Stimulated activated CD8-positive, alpha-beta memory T cell treated with anti-CD3 and anti-CD28 coated beads, Interleukin-4, amount 100 ng/mL, for 24 hours (primary cell): ENCODE measurements at regions not wholly inside any gene's neighbourhood (a gene's known extent, or its start where the extent isn't known, plus 50 kb on each side); places are given as distances from the start of the nearest gene placed in this dataset.
"Not testable (repeated sequence)": the region's sequence is repeated elsewhere in the genome, so short reads cannot be mapped to it uniquely, and the experiment has no call there.

Experiments
- DNase-seq: peaks from one replicate; pipeline ENCODE4 v3.0.0-alpha.2; 2020; ENCODE audit warnings: low read depth

DNA sequence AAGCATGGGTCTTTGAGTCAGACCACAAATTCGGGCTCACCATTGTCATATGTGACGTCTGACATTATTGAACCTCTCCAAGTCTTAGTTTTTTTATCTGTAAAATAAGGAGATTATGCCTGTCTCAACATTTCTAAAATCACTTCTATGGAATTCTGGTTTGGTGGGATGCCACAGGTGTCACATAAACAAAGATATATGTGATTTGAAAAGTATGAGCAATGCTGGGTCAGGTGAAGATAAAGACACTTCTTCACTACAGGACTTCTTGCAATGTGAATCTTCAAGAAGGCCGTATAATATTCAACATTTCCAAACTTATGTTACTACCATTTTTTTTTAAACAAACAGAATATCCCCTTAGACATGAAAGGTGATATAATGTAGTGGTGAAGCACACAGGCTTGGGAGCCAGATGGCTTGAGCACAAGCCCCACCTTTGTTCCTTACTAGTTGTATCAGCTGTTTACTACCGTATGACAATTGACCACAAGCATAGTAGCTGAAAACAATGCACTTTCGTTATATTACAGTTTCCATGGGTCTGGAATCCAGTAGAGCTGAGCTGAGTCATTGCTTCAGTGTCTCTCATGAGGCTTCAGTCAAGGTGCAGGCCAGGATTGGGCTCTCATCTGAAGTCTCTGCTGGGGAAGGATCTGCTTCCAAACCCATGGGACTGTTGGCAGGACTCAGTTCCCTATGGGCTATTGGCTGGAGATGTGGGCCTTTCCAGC is 87.7 kb downstream of the UTP18 start:
- no peak for DNase-seq

DNA sequence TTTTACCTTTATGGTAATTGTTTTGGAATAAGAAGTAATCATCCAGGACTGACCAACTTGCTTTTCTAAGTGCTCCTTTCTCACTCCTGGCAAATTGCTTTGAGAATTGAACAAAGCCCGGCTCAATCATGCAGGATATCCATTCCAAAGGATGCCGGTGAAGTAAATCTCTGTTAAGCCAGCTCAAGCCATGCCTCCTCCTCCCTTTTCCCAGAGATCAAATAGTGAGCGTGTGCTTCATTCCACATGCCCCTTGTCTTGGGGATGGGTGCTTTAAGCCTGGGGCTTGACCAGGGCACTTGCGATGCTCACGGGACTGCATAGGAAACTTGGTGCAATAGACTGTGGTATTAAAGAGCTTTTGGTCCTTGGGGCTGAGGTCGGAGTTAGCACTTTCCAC is 90.7 kb downstream of the UTP18 start:
- no peak for DNase-seq

DNA sequence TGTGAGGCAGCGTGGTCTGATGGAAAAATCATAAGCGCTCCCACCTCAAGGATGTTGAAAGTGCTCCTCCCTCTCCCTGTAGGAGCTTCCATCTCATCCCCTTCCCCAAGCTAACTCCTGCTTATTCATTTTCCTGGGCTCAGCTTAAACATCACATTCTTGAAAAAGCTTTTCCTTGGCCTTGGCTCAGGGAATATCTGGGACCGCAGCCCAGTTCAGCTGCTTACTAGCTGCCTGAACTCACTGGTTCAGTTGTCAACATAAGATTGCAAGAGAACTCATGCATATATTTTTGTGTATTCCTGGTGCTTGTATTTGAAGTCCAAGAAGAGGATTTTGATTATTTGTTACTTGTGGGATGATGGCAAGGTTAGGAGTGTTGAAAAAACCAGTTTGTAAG is 91.5 kb downstream of the UTP18 start:
- no peak for DNase-seq

DNA sequence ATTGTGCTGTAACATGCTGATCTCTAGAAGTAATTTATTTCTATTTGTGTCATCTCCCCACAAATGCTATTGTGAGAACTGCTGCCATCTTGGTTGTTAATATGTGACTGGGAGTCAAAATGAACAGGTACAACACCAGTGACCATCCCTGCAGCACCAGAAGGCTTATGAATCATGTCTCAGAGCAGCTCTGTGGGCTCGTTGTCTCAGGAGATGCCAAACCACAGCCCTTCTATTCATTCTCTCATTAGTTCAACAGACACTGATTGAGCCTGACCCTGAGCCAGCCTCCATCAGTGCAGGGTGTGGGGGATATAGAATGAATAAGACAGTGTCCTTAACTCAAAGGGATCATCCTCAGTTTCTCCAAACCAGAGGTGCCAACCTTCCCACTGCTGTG is 92.5 kb downstream of the UTP18 start:
- no peak for DNase-seq

DNA sequence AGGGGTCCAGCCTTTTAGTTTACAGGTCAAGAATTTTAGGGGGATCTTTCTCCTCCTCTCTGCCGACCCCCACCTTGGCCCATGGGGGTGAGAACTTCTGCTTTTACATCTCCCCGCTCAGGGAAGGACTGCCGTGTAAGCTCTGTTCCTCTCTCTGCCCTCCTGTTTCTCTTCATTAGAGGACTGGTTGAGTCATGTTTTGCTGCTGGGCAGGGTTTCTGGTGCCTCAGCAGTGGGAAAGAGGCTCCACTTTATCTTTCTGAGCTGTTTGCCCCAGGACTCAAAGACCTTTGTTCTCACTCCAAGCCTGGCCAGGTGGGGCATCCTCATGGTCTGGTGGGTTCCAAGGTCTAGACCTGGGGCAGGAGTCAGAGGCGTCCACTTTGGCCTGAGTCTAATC is 93.0 kb downstream of the UTP18 start:
- no peak for DNase-seq

DNA sequence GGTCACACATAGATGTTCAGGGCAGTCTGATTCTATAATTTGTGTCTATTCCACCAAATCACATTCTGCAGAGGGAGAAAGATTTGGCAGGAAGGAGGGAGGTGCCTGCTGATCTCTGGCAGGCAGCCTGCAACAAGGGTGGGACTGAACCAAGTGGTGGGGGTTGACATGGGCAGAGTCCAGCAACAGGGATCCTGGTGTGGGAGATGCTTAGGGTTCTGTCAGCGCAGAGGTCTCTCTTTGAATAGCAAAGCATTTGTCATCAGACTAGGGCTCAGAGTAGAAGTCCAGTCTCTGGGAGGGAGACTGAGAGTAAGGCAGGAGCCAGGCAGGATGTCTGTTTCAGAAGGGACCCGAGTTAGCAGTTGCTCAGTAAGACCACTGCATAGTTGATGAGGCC is 94.6 kb downstream of the UTP18 start:
- DNase-seq: no peak

DNA sequence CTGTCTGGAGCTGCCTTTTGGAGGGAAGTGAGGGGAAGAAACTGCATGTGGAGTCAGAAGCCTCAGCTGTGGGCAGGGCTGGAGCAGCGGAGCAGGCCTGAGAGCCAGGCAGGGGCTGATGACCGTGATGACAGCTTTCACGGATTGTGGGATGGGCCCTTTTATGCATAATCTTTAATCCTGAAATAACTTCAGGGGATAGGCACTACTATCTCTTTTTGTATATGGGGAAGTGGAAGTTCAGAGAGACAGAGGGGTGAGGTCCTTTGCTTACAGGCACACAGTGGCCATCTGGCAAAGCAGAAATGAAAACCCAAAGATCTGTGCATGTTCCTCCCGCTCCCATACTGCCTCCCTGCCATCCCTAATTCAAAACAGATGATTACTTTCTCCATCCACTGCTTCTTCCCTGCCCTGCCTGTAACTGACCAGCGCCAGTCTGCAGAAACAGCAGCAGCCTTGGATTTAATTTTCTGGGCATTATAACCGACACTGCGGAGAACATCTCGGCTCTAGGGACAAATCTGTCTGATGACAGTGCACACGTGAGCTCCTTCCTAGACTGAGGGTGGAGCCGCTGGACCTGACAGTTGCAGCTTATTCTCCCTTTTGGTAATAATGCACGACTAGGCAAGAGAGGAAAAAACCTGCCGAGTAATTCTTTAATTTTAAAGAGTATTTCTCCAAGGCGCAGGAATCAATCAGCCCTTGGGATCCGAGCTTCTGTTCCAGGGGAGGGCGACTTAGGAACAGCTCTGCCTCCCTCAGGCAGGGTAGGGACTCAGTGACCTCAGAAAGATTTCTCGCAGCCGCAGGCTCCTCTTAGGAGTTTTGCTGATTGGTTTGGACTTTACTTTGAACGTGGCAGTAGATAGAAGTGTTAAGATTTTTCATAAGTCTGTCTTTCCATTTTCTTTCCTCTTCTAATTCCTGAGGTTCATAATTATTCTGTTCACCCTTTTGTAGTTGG is 95.4 kb downstream of the UTP18 start:
- no peak for DNase-seq

DNA sequence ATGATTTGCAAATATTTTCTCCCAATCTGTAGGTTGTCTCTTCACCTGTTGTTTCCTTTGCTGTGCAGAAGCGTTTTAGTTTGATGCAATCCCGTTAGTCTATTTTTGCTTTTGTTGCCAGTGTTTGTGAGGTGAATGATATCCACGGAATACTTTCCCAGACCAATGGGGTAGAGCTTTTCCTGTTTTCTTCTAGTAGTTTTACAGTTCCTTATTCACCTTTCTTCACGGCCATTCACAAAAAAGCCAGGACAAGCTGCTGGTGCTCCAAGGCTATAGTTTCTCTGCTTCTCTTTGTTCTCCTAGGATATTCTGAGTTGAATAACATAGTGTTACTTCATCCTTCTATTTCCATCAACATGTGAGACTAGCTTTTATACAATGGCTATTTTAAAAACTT is 98.7 kb downstream of the UTP18 start:
- DNase-seq: no peak

DNA sequence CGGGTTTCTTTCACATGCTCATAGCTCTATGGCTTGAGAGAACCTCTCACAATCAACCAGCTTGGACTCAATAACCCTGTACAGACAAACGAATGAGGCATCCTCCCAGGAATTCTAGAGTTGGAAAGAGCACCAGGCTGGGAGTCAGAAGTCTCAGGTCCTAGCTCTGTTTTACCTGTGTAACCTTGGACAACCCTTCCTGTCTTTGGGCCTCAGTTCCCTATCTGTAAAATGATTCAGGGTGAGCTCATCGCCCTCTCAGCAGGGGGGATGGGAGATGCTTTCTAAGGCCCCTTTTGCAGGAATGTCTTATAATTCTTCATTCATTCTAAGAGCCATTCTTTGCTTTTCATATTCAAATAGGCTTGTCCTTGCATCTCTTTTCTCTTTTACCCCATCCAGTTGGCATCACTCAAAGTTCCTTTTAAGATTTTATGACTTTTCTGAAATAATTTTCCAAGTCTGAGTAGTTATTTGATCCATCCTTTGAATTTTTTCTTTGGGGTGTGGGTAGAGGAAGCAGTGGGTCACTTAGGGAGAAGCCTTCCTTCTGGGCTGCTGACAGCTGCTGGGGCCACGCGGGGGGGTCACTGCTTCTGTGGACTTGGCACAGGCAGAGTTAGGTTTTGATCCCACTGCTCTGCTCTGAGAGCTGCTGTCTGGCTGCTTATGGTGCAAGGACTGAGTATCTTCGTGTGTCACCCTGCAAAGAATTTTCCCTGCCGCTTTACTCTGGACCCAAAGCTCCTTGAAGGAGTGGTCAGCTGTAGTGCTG is 102.7 kb downstream of the UTP18 start:
- no peak for DNase-seq

DNA sequence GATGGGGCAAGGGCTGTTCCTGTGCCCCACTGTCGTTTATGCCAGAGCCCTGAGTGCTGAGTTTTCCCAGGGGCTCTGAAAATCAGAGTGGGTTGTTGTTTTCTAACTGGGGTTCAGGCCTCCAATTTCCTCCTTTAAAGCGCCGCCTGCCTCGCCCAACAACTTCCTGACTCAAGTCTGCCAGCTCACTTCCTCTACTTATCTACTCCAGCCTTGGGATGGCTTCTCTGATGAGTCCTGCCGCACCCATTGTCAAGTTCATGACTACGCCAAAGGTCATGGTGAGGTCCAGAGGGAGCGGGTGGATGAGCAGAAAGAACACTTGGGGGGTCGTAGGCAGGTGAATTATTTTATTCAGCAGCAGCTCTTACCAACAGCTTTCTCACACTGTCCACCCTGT is 104.7 kb downstream of the UTP18 start:
- DNase-seq: no peak

DNA sequence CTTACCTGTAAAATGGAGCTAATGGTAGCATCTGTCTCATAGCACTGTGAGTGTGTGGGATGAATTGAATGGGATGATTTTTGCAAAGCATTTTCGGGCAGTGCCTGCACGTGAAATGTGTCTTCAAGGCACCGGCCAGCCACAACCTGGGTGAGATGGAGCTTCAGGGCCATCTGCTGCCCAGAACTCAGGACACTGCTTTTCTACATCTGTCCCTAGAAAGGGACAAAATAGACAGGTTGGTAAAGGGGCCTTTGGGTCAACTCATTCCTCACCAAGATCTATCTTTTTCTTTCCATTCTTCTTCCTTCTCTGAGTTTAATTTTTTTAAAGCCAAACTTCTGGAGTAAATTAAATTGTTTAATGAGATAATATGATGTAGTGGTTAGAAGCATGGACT is 106.5 kb downstream of the UTP18 start:
- DNase-seq: no peak

DNA sequence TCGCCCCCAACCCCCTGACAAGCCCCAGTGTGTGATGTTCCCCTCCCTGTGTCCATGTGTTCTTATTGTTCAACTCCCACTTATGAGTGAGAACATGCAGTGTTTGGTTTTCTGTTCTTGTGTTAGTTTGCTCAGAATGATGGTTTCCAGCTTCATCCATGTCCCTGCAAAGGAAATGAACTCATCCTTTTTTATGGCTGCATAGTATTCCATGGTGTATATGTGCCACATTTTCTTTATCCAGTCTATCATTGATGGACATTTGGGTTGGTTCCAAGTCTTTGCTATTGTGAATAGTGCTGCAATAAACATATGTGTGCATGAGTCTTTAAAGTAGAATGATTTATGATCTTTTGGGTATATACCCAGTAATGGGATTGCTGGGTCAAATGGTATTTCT is 107.5 kb downstream of the UTP18 start:
- not testable (repeated sequence) for DNase-seq

DNA sequence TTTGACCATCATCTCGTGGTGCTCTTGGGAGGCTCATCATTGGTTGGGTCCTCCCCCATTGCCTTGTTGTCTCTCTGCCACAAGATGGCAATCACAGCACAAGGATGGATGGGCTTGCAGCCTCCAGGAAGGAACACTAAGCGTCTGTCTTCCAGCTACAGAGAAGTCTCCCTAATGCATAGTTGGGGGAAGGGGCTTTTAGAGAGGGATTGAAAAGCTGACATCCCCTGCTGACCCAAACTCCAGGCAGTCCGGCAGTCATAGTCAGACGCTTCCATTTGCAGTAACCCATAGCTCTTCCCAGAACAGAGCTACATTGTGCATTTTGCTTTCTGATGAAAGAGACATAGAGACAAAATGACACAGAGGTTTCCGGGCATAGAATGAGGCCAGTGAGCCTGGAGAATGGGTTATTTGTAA is 111.4 kb downstream of the UTP18 start:
- DNase-seq: no peak

DNA sequence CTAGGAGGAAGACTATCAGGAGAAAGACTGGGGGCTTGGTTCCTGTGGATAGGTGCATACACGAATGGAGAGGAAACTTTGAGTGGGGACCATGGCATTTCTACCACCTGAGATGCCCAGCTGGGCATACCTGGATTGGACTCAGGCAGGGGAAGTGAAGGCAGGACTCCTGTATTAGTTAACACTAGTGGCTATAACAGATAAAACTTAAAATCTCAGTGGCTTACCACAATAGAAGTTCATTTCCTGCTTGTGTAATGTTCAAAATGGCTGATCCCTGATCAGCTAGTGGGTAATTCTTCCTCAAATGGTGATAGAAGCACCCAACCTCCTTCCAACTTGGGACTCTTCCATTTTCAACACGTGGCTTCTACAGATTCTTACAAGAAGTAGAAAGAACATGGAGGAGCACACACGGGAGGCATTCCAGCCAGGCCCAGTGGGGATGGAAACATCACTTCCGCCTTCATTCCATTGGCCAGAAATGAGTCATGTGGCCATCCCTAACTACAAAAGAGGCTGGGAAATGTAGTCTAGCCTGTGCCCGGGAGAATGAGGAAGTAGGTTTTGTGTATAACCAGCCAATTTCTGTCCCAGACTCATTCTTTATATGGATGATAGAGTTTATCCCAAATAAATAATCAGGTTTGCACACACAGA is 112.1 kb downstream of the UTP18 start:
- DNase-seq: no peak

DNA sequence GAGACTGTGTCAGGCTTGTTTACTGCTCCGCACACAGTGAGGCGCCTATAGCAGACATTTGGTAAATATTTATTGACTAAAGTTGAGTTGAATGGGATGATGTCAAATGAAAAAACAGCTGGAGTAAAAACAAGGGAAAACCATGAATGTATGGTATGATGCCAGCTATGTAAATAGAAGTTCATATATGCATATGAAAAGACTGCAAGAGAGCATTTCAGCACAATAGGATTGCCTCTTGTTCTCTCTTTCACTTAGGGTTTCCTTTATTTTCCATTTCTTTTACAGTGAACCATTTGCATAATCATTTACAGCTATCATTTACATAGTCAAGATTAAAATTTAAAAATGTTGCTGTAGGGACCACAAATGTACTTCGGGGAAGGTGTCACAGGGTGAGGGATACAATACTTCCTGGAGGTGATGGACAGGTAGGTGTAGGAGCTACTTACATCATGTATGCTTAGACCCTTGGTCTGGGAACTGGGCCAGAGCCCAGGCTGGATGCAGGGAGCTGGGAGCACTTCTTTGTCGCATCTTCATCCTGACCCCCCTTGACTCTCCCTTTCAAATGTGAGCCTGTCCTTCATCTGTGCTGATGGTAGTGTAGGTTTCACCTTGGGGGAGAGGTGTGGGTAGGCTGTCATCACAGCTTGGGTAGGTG is 113.3 kb downstream of the UTP18 start:
- no peak for DNase-seq

DNA sequence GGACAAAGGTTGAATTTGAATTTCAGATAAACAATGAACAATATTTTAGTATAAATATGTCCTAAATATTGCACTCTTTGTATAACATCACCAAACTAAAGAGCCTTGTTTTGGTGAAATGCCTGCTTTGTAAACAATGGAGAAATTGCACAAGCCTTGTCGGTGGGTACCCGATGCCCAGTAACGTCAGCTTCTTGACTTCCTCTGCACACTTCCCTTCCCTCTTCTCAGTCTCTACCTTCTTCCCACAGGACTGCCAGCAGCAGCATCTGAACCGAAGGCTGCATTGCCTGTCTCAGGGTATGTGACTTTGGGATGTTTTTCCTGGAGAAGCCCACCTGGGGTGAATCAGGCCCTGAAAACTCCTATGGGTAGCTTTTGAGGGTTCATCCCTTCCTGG is 113.9 kb downstream of the UTP18 start:
- DNase-seq: no peak

DNA sequence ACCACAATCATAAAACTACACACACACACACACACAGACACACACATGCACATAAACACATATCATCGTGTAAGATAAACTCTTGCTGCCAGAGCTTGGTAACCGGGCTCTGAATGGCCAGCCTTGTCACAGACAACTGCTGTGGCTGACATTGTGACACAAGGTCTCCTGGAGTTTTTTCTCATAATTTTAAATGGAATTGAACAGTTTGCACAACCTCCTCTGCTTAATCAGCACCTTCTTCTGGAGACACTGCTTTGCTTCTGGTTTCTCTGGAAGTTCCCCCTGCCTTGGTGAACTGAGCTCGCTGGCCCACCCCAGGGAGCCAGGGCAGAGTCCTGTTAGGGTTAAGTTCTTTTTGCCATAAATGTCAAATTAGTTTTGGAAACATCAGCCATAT is 115.4 kb downstream of the UTP18 start:
- DNase-seq: no peak

DNA sequence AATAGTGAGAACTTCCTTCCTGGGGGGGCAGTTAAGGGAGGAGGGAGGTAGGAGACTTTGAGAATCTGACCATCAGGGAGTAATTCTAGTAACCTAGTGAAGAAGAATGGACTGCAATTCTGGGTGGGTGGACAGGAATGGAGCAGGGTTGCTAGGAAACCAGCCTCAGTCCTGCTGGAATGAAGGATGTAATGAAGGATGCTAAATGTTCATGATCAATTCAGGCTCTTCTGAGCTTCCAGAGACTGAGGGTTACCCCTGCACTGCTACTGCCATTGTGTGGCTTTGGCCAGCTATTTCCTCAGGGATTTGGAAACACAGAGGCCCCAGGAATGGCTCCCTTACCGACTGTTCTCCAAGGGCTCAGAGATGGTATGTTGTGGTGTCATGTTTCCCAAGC is 116.4 kb downstream of the UTP18 start:
- no peak for DNase-seq

DNA sequence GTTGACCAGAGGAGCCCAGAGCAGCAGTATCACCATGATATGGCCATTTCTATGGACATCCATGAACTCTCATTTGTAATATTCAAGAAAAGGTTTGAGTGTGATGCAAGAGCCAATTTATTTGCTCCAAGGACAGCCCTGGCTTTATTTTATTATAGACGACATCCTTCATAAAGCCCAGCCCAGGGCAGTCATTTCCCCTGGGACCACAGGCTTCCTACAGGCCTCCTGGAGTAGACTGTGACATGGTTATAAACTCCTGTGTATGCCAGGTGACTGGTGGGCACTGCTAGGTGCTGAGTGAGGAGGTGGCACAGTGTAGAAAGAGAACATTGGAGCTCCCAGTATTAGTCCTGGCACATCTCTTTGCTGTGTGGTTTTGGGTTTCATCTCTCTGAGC is 120.9 kb downstream of the UTP18 start:
- no peak for DNase-seq

DNA sequence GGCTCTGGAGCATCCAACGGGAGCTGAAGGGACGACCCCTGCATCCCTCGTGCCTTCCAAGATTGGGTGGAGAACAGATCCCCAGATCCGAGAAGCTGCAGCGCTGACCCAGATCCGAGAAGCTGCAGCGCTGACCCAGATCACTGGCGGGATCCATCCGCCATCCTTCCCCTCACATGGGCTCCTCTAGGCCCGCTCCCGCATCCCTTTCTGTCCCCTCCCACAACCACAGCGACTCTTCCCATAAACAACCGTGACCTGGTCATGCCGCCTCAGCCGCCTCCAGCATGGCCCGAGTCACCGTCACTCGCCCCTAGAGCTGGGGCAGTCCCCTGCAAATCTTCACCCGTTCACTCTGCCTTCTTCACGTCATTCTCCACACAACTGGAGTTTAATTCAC is 124.9 kb downstream of the UTP18 start:
- DNase-seq: no peak

DNA sequence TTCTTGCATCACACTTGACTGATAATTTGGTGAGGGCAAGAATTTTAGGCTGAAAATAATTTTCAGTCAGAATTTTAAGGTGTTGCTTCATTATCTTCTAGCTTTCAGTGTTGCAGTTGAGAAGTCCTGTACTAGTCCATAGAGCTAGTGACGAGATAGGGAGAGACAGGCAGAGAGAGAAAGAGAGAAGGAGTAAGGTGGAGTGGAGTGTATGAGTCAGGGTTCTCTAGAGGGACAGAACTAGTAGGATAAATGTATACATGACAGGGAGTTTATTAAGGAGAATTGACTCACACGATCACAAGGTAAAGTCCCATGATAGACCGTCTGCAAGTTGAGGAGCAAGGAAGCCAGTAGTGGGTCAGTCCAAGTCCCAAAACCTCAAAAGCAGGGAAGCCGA is 127.2 kb downstream of the UTP18 start:
- DNase-seq: no peak

DNA sequence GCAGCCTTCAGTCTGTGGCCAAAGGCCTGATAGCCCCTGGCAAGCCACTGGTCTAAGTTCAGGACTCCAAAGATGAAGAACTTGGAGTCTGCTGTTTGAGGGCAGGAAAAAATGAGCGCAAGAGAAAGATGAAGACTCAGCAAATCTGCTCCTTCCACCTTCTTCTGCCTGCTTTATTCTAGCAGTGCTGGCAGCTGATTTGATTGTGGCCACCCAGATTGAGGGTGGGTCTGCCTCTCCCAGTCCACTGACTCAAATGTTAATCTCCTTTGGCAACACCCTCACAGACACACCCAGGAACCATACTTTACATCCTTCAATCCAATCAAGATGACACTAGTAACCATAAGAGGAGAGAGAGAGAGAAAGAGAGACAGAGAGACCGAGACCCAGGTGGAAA is 127.6 kb downstream of the UTP18 start:
- DNase-seq: no peak
